GM19467 (cell line): ENCODE measurements at regions not wholly inside any gene's neighbourhood (a gene's known extent, or its start where the extent isn't known, plus 50 kb on each side); places are given as distances from the start of the nearest gene placed in this dataset.

ENCODE experiments used
- ATAC-seq: cut with Tn5 transposase; IDR thresholded peaks from one replicate; pipeline ENCODE4 v1.9.1; 2021; ENCODE audit warnings: mild to moderate bottlenecking, moderate library complexity; ENCODE audit not compliant: unreplicated experiment

DNA sequence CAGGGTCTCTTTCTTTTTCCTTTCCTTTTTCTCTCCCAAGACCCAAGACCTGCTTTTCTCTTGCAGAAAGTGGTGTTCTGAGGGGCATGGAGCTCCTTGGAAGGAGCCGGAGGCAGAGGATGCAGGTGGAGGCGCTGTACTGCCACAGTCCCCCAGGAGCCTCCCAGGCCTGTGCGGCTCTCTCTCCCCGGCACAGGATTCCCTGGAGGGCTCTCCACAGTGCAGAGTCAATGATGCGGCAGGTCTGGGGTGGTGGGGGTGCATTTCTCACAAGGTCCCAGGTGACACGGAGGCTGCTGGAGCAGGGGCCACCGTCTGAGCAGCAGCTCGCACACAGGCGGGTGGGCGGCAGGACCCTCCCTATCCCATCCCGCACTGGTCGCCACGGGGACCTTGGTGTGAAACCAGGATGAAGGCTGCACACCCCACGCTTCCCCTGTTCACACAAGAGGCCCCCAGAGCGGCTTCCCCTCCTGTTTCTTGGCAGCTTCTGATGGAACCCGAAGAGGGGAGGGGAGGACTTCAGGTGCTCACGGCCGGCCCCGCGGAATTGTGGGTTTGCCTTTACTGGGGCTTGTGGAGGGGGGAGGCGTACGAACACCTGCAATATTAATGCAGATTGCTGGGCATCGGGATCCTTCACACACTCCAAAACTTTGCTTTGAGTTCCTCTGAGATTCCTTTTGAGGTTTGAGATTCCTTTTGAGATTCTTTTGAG, 186.9 kb downstream of the ENGASE start:
- no peak for ATAC-seq

DNA sequence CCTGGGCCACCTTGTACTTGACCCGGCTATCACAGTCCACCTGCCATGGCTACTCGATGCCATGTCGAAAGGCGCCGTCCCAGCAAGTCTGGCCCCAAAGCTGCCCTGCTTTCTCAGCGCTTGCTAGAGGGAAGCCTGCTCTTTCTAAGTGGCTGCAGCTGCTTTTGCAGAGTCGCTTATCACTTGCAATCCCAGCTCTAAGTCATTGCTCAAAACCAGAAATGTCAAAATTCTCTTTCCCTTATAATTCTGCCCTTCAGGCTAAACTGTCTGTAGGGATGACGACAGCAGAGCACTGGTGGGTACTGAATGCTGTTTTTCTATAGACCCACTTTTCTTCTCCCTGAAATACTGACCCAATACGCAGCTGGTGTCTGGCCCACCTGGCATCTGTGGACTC, 184.2 kb downstream of the ENGASE start:
- ATAC-seq: no peak

DNA sequence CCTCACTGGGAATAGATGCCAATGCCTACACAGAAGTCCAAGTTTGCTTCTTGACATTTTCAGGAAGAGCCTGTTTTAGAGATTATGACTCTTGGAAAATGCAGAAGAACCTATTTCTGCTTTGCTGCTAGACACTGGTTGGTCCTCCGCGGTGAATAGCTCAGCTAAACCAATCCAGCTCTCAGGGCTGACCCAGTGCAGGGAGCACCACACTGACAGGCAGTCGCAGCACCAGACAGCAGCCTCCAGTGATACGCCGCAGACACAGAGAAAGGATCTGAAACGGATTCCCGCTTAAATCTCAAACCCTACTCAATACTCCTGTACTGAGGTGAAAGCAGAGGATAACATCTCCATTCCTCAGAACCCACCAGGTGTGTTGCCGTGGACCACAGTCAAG, 183.4 kb downstream of the ENGASE start:
- no peak for ATAC-seq

DNA sequence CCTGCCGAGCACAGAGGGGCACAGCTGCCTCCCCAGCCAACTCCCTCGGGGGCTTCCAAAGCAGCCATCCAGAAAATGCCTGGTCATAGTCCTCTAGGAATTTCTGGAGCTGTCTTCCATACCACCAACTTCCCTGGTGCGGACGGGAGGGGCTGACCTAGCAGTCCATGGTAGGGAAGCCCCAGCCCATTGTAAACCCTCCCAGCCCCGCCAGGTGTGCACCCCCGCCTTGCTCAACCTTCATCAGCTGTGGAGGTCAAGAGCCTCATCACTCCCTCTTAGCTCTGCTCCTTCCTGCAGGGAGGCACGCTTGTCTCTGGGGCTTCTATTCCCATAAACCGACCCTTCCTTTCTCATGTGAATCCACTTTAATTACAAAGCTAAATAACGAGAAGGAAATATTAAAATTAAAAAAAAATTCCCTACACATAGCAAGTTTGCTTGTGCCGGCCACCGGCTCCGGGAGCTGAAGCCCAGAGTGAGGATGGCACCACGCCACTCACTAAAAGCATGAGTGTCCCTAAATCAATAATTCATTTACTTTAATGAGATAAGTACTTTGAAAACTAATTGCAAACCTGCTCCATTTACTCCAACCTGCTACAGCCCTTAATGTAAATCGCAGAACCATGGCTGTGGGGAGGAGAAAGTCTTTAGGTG, 181.4 kb downstream of the ENGASE start:
- no peak for ATAC-seq

DNA sequence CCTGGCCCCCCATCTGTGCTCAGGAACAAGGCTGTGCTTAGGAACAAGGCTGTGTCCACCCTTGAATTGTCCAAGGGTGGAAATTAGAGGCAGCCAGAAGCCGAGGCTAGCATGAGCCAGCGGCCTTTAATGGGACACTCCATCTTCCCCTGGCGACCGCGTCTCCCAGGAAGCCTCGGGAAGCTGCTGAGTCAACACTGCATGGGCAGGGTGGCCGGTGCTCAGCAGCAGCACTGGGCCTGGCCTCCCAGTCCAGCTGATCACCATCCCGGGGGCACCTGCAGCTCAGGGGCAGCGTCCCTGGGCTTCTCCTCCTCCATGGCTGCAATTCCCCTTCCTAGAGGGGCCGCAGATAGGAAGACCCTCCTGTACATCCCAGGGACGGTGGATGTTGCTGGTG, 180.8 kb downstream of the ENGASE start:
- ATAC-seq: no peak

DNA sequence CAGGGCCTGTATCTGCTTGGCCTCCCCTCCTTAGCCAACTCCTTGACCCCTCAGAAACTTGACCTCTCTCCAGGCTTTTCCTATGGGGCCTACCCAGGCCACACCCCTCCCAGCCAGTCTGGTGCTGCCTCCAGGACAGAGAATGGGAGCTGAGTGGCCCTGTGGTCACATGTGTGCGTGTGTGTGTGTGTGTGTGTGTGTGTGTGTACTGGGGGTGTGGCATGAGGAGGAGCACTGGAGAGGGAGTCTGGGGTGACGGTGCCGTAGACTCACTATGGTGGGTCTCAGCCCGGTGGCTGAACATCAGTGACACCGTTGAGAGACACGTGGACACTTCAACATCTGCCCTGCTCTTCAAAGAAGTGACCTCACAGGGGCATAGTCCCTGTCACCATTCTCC, 180.4 kb downstream of the ENGASE start:
- ATAC-seq: no peak

DNA sequence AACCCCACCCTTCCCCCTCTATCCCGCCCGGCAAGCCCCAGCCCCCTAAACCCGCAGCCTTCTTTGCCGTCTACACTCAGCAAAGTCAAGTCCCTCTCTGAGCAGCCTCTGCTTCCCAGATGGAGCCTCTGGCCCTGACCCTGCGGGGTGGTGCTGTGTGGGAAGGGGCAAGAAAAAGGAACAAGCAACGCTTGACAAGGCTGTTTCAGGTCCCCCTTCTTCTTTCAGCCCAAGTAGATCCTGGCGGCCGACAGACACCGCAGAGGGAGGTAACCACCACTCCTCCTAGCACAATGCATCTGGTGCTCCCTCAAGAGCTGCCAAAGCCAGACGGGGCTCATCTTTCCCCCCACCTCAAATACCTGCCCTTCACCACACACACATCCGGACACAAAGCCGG, 178.3 kb downstream of the ENGASE start:
- no peak for ATAC-seq

DNA sequence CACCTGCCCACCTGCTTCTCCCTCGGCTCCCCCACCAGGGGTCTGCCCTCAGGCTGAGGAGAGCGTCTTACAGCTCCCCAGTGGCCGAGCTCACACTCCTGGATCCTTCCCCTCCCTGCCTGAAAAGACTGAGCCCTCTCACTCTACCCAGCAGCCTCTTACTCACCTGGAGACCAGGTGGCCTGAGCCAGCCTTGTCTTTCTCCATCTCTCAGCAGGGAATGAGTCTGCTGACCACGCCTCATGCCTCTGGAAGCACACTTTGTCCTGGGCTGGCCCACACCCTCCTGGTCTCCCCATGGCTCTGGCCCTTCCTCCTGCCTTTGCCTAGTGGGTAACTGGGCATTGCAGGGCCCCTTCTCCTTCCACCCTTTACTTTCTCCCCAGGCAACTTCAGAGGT, 177.2 kb downstream of the ENGASE start:
- ATAC-seq: no peak

DNA sequence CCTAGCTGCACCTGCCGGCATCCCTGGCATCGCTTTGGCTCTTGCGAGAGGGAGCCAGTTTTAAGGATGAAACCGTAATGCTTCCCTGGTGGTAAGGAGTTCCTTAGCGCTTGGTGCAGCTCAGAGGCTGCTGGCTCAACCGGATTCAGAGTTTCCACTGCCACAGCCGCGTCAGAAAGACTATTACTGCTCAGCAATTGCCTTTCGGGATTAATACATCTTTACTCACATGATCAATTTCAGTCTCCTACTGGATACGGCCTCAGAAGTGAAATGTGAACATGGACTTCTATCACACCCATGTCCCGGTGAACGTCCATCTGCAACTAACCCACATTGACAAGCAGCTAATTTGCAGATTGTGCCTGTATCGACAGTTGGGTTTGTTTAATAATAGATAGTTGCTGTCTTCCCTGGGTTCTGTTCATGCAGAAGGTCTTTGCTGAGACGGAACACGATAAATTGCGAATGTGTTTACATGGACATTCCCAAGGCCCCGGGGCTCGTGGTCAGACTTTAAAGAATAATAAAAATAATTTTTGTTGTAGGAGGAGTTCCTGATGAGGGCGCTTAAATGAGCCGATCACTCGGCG, 175.4 kb downstream of the ENGASE start:
- no peak for ATAC-seq

DNA sequence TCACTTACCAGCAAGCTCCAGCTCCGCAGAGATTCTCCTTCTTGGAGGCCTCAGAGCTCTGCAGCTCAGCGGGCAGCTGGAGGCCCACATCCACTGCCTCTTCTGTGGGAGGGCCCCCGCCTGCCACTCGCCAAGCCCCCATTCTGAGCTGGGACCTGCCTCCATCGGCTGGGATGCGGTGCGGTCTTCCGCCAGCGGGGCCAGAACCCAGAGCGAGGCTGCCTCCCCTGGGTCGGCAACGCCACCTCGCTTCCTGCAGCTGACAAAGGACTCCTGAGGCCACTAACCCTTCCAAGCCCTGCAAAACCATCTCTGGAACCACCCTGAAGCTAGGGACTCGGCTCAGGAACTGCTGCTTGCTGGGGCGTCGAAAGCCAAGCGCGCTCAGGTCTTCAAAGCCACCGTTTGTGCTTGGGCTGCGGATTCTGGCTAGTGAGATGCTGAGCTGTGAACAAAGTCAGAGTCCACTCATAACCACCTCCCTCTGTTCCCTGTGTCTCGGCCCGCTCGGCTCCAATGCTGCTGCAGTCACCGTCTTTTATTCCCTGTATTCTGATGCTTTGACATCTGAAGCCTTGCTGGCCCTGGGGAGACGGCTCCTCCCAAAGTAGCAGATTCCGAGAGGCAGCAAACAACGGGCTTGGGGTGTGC, 174.3 kb downstream of the ENGASE start:
- ATAC-seq: no peak

DNA sequence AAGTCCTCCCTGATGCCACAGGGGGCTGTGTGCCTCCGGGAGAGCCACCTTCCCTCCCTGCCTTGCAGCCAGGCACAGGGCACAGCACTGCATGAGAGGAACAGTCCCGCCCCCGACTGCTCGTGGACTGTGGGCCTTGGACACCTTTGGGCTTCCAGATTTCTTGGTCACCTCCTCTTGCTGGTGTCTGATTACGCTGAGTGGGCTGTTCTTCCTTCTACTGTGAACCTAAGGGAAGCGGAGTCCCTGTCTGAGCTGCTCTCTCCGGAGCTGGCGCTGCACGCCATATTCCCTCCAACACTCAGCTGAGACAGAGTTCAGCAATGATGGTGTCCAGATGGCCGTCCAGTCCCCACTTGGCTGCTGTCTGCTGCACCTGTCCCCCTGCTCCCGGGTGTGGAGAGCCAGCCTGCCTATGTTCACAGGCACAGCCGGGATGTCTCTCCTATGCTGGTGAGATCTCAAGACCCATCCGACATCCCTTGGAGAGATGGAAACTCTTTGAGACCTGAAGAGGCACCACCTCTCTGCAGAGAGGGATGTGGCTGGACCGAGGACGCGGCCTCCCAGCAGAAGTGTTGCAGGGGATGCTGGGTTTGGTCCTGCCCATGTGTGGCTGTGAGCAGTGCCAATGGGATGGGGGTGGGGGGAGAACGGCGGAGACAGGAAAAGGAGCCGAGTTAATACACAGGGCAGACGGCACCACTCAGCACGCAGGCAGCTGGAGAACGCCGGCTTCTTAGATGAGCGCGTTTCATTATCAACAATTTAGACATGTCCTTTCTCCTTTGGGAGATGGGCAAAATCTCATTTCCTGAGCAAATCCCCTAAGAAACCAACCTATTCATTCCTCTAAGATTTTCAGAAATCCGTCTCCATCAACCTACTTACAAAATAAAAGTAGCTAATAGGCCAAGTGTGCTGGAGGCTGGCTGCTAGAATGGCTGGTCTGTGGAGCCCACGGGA, 171.9 kb downstream of the ENGASE start:
- no peak for ATAC-seq

DNA sequence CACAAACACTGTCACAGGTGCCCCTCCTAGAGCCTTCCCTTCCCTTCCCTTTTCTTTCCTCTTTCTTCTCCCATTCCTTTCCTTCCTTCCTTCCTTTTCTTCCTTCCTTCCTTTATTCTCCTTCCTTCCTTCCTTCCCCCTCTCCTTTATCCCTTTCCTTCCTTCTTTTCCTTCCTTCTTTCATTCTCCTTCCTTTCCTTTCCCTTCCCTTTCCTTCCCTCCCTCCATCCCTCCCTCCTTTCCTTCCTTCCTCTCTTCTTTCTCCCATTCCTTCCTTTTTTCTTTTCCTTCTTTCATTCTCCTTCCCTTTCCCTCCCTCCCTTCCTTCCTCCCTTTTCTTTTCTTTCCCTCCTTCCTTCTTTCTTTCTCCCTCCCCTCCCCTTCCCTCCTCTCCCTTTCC, 170.0 kb downstream of the ENGASE start:
- ATAC-seq: no peak

DNA sequence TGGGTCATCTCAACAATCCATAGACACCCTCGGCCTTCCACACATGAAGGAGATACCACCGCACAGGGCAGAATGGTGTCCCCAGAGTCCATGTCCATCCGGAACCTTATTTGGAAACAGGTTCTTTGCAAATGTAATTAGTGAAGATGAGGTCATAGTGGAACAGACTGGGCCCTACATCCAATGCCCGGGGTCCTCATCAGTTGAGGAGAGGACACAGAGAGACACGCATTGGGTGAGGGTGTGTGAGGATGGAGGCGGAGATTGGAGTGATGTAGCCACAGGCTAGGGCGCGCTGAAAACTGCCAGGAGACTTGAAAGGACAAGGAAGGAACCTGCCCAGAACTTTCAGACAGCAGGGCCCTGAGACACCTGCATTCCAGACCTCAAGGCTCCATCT, 169.4 kb downstream of the ENGASE start:
- no peak for ATAC-seq

DNA sequence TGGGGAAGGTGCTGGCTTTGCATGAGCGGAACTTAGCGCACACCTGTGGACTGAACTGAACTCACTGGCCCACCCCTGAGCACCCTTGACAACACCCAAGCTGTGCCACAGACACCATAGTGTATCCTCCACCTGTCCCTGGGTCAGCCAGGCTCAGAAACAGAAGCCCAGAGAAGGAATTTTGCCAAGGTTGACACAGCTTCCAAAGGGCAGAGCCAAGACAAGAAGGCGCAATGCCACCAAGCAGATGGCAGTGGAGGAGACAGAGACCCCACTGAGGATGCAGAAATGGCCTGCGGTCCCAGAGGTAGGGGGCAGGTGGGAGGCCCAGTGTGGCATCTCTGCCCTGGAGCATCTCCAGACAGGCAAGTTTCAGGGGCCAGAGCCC, 169.0 kb downstream of the ENGASE start:
- no peak for ATAC-seq

DNA sequence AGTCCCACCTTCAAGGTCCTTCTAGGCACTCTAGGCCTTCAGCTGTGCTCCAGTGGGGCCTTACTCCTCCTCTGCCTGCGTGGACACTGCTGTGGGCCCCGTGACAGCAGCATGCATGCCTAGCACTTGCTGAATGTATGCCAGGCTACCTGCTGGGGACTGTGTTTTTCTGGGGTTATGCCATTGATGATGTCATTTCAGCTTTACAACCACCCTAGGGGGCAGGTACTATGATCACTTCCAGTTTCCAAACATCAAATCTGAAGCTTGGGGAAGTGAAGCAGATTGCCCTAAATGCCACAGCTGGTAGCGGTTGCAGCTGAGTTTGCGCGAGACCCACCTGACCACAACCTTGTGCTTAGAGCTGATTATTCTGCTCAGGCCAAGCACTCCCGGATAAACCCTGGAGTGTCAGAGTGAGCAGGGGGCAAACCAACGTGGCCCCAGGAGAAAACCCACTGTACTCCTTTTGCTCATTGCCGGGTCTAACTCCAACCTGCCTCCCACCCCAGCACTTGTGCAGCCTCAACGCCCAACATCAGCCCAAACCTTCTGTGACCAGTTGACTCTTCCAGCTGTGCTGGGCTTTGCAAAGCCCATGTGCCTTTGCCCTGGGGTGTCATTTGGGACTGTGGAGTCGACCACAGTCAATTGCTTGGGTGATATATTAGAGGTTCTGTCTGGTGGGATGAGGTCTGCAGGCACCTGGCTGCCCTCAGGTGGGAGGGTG, 168.4 kb downstream of the ENGASE start:
- ATAC-seq: no peak

DNA sequence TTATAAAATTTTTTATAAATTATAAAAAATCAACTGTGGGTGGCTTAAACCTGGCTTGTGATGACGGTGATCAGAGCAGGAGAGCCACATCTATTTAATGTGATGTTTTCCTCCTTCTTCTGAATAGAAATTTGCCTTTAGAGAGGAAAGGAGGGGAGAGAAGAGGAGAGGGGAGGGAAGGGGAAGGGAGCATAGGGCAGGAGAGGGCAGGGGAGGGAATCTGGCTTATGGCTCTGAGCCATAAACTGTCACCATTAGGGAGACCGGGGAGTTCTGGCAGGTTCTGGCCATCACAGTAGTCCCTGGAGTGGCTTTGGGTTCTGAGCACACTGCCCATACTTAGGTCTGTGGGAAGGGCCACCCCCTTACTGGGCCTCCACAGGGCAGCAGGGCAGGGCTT, 167.8 kb downstream of the ENGASE start:
- no peak for ATAC-seq

DNA sequence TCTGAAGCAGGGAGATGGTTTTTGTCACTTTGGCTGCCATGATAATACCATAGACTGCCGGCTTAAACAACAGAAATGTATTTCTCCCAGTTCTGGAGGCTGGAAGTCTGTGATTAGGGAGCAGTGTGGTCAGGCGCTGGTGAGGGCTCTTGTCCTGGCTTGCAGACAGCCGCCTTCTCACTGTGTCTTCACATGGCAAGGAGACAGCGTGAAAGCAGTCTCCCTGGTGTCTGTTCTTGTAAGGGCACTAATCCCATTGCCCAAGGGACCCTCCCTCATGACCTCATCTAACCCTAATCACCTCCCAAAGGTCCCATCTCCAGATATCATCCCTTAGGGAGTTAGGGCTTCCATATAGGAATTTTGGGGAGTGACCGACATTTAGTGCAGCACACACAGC, 167.0 kb downstream of the ENGASE start:
- ATAC-seq: no peak

DNA sequence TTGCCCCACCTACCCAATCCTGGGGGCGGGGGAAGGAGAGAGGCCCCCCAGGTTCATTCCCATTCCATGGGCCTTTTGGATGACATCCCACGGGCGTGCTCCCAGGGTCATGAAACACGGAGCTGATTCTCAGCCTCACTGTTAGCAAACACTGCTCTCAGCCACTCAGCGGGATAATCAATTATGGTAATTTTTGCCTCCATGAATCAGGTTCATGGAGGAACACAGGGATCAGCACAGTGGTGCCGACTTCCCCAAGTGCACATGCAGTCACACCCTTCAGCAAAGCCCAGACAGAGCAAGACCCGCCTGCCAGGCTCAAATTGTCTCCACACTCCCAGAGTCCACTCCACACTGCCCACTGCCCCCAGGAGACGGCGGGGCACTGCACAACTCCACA, 164.6 kb downstream of the ENGASE start:
- ATAC-seq: no peak

DNA sequence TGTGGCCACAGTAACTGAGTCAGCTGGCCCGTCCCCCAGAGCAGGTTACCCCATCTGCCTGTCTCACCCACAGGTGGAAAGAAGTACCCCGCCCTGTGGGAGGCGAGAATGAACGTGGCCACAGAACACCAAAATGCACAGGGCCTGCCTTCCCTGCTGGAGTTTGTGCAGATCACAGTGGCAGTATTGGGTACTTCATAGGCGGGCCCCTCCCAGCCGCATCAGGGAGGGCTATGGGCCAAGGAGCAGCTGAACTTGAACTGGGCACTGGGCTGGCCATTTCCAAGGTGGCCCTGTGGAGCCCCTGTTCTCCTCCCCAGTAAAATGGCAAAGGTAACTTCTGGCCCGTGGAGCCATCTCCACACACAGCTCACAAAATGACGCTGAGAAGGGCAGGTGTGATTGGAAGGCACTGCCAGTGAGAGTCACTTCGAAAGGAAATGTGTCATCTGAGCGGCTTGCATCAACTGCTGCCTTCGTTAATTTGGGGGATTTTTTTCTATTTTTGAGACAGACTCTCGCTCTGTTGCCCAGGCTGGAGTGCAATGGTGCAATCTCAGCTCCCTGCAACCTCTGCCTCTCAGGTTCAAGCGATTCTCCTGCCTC, 162.9 kb downstream of the ENGASE start:
- no peak for ATAC-seq

DNA sequence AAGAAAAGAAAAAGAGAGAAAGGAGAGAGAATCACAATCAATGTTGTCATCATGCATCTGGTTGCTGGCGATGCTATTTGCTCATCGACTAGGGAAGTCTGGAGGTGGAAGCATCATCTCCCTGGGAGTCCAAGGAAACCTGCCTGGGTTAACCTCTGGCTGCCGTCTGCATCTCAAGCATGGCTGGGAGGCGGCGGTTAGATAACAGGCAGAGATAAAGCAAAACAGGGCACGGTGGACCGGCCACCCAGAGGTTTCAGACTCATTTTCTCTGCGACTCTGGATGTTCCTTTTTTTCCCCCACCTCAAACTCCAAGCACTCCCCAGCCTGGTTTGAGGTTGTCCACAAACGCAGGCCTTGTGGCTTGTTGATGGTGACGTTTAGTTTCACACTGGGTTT, 161.2 kb downstream of the ENGASE start:
- ATAC-seq: no peak
